ENCODE measurements at regions not wholly inside any gene's neighbourhood (a gene's known extent, or its start where the extent isn't known, plus 50 kb on each side); places are given as distances from the start of the nearest gene placed in this dataset.

GRCh38 chr5:162217037-162217436 is 149.5 kb downstream of the GABRG2 start:
- Histone ChIP-seq H4K20me1 (ENCODE audit: insufficient read depth) (no peaks in the 10 kb centered on the region), H3K4me3 (ENCODE audit: low read depth in 2 of 2, low read length in 1 of 2) (no peak overlapping the region), H3K9ac (no peak overlapping the region), H3K79me2 (ENCODE audit: insufficient read depth) (no peaks in the 10 kb centered on the region), H3K4me1 (ENCODE audit: control insufficient read depth in 1 of 2, insufficient read depth in 2 of 2, low read depth in 1 of 2, low read length in 1 of 2) (no peaks in the 10 kb centered on the region), H3K27me3 (ENCODE audit: insufficient read depth) (no peaks in the 10 kb centered on the region), H3K27ac (ENCODE audit: low read depth in 2 of 2, low read length in 1 of 2) (no peak overlapping the region), H2AFZ (ENCODE audit: low read depth) (no peak overlapping the region), H3K9me2 (no peaks in the 10 kb centered on the region), H3K9me3 (0 out of 2 replicates have a peak, but pooled peaks cover 4% of the 10 kb centered on the region), H3K36me3 (replicated peaks in 1 of 2; ENCODE audit: control insufficient read depth in 1 of 2, insufficient read depth in 2 of 2, low read length in 1 of 2) (no peaks in the 10 kb centered on the region), H3F3A (replicated peaks; ENCODE audit: insufficient read depth) (no peaks in the 10 kb centered on the region), H3K4me2 (no peak overlapping the region)
- no peak for DNase-seq
- 19% methylated on average over 1 of the region's 1 CpG for WGBS (ENCODE audit: low lambda C conversion rate)
- ChIA-PET POLR2A (no interaction called here), CTCF (interaction anchor here (0.9 kb wide), 1 partner anchor 8 kb away, joined by 3 read pairs; no protein-coding TSS in a partner anchor)
- TF ChIP-seq, protein P1, sequence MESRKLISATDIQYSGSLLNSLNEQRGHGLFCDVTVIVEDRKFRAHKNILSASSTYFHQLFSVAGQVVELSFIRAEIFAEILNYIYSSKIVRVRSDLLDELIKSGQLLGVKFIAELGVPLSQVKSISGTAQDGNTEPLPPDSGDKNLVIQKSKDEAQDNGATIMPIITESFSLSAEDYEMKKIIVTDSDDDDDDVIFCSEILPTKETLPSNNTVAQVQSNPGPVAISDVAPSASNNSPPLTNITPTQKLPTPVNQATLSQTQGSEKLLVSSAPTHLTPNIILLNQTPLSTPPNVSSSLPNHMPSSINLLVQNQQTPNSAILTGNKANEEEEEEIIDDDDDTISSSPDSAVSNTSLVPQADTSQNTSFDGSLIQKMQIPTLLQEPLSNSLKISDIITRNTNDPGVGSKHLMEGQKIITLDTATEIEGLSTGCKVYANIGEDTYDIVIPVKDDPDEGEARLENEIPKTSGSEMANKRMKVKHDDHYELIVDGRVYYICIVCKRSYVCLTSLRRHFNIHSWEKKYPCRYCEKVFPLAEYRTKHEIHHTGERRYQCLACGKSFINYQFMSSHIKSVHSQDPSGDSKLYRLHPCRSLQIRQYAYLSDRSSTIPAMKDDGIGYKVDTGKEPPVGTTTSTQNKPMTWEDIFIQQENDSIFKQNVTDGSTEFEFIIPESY (IDR thresholded peaks at IDR 0.05; ENCODE audit: borderline replicate concordance, low read depth): no peak
- no peak for TF ChIP-seq FOXM1 (IDR thresholded peaks at IDR 0.05; ENCODE audit: low read depth)
- TF ChIP-seq, protein P2, sequence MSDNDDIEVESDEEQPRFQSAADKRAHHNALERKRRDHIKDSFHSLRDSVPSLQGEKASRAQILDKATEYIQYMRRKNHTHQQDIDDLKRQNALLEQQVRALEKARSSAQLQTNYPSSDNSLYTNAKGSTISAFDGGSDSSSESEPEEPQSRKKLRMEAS (IDR thresholded peaks at IDR 0.05; ENCODE audit: low read depth): no peak
- no peak for TF ChIP-seq FOSL2 (IDR thresholded peaks at IDR 0.05; ENCODE audit: borderline replicate concordance, low read depth)
- no peak for TF ChIP-seq YY1 (IDR thresholded peaks at IDR 0.05; ENCODE audit: low read depth)
- TF ChIP-seq TAF1 (IDR thresholded peaks at IDR 0.05; ENCODE audit: borderline replicate concordance, low read depth, low read length): no peak
- no peak for TF ChIP-seq RCOR1 (IDR thresholded peaks at IDR 0.05; ENCODE audit: low read length)
- no peak for TF ChIP-seq FOXJ3 (CRISPR knock-in tag; IDR thresholded peaks at IDR 0.05)
- no peak for TF ChIP-seq POLR2AphosphoS5 (IDR thresholded peaks at IDR 0.05; ENCODE audit: low read depth, low read length)
- no peak for TF ChIP-seq TCF12 (IDR thresholded peaks at IDR 0.05)
- TF ChIP-seq GABPA (IDR thresholded peaks at IDR 0.05; ENCODE audit: low read depth): no peak

DNA sequence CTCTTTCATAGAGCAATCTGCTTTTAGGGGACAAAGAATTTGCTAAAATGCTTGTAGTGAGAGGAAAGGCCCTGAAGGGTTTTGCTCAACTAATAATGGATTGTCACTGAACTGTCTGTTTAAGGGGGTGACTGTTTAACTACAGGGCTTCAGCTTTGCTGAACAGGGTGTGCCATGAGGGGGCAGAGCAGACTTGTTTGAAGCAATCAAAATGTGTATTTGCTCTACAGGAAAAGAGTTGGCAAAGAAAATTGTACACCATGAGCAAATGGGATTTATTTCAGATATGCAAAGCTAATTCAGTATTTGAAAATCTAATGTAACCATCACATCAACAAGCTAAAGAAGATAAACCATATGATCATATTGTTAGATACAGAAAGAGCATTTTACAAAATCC is 154.3 kb downstream of the GABRG2 start:
- Histone ChIP-seq H3K27ac (ENCODE audit: low read depth in 2 of 2, low read length in 1 of 2) (no peak overlapping the region), H3K4me3 (ENCODE audit: low read depth in 2 of 2, low read length in 1 of 2) (no peak overlapping the region), H3K9ac (no peak overlapping the region), H3K4me2 (no peak overlapping the region), H3K4me1 (ENCODE audit: control insufficient read depth in 1 of 2, insufficient read depth in 2 of 2, low read depth in 1 of 2, low read length in 1 of 2) (no peaks in the 10 kb centered on the region), H3F3A (replicated peaks; ENCODE audit: insufficient read depth) (no peaks in the 10 kb centered on the region), H2AFZ (ENCODE audit: low read depth) (no peak overlapping the region), H3K36me3 (replicated peaks in 1 of 2; ENCODE audit: control insufficient read depth in 1 of 2, insufficient read depth in 2 of 2, low read length in 1 of 2) (no peaks in the 10 kb centered on the region), H4K20me1 (ENCODE audit: insufficient read depth) (no peaks in the 10 kb centered on the region), H3K27me3 (ENCODE audit: insufficient read depth) (no peaks in the 10 kb centered on the region), H3K9me3 (0 out of 2 replicates have a peak, but pooled peaks cover 6% of the 10 kb centered on the region), H3K9me2 (no peaks in the 10 kb centered on the region), H3K79me2 (ENCODE audit: insufficient read depth) (no peaks in the 10 kb centered on the region)
- TF ChIP-seq TCF12 (IDR thresholded peaks at IDR 0.05) (no peak), TAF1 (IDR thresholded peaks at IDR 0.05; ENCODE audit: borderline replicate concordance, low read depth, low read length) (no peak), PBX3 (IDR thresholded peaks at IDR 0.05) (no peak), USF1 (IDR thresholded peaks at IDR 0.05; ENCODE audit: borderline replicate concordance, low read depth) (no peak), GABPA (IDR thresholded peaks at IDR 0.05; ENCODE audit: low read depth) (no peak), JUND (IDR thresholded peaks at IDR 0.05) (no peak), MEF2A (IDR thresholded peaks at IDR 0.05; ENCODE audit: borderline replicate concordance, low read depth) (no peak), EP300 (IDR thresholded peaks at IDR 0.05; ENCODE audit: borderline replicate concordance in 1 of 2, low read depth in 1 of 2, low read length in 1 of 2) (no peak), RFX5 (IDR thresholded peaks at IDR 0.05; ENCODE audit: low read length) (no peak), RCOR1 (IDR thresholded peaks at IDR 0.05; ENCODE audit: low read length) (no peak), FOXM1 (IDR thresholded peaks at IDR 0.05; ENCODE audit: low read depth) (no peak), ELF1 (IDR thresholded peaks at IDR 0.05) (no peak), TEAD4 (IDR thresholded peaks at IDR 0.05; ENCODE audit: borderline replicate concordance, insufficient read depth) (no peak), FOXJ3 (CRISPR knock-in tag; IDR thresholded peaks at IDR 0.05) (no peak), NRF1 (IDR thresholded peaks at IDR 0.05; ENCODE audit: low read depth, low read length) (no peak), RXRA (IDR thresholded peaks at IDR 0.05; ENCODE audit: borderline replicate concordance, low read depth) (no peak), NFIC (IDR thresholded peaks at IDR 0.05; ENCODE audit: borderline replicate concordance) (no peak), YY1 (IDR thresholded peaks at IDR 0.05; ENCODE audit: low read depth) (no peak)
- TF ChIP-seq, protein P3, sequence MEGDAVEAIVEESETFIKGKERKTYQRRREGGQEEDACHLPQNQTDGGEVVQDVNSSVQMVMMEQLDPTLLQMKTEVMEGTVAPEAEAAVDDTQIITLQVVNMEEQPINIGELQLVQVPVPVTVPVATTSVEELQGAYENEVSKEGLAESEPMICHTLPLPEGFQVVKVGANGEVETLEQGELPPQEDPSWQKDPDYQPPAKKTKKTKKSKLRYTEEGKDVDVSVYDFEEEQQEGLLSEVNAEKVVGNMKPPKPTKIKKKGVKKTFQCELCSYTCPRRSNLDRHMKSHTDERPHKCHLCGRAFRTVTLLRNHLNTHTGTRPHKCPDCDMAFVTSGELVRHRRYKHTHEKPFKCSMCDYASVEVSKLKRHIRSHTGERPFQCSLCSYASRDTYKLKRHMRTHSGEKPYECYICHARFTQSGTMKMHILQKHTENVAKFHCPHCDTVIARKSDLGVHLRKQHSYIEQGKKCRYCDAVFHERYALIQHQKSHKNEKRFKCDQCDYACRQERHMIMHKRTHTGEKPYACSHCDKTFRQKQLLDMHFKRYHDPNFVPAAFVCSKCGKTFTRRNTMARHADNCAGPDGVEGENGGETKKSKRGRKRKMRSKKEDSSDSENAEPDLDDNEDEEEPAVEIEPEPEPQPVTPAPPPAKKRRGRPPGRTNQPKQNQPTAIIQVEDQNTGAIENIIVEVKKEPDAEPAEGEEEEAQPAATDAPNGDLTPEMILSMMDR (IDR thresholded peaks at IDR 0.05): no peak
- TF ChIP-seq, protein P2 (IDR thresholded peaks at IDR 0.05; ENCODE audit: low read depth): no peak
- ChIA-PET CTCF (interaction anchor here (1.4 kb wide), 1 partner anchor 13 kb away, joined by 5 read pairs; no protein-coding TSS in a partner anchor), POLR2A (no interaction called here)
- no peak for DNase-seq

Measured in SK-N-SH (cell line).